ENCODE measurements at regions not wholly inside any gene's neighbourhood (a gene's known extent, or its start where the extent isn't known, plus 50 kb on each side); places are given as distances from the start of the nearest gene placed in this dataset.

- no peak for DNase-seq (ENCODE audit: extremely low read depth, low read depth)
- TF ChIP-seq CTCF (IDR thresholded peaks at IDR 0.05; ENCODE audit: low read depth, low read length), result no peak
Measured at GRCh38 chr4:35300996-35301774, 943.1 kb downstream of the ARAP2 start.

GRCh38 chr4:35315419-35315818 is 928.9 kb downstream of the ARAP2 start:
- no peak for TF ChIP-seq CTCF (IDR thresholded peaks at IDR 0.05; ENCODE audit: low read depth, low read length)
- no peak for DNase-seq (ENCODE audit: extremely low read depth, low read depth)

DNA sequence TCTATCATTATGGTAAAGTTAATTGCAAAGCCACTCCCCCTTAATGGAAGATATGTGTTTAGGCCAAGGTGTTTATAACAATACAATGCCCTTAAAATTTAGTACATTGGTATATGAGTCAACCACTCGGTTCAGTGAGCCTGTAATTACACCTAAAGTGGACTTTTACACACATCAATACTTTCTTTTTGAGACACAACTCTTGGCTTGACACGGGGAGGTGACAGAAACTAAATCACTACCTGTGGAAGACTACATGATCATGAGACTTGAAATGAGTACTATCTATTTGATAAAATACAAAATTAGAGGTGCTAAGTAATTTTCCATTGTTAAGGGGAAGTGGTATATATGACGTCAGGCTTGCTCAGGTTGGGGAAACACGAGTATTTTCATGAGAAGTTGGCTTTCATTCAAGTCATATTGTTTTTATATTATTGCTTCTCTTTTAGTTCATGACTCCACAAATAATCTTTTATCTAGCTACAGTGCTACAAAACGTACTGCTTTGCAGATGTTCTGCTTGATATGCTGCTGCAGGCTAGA is 918.3 kb downstream of the ARAP2 start:
- TF ChIP-seq CTCF (IDR thresholded peaks at IDR 0.05; ENCODE audit: low read depth, low read length), result no peak
- DNase-seq (ENCODE audit: extremely low read depth, low read depth), result no peak

GRCh38 chr4:35342833-35343232 is 901.5 kb downstream of the ARAP2 start:
- DNase-seq (ENCODE audit: extremely low read depth, low read depth), result no peak
- TF ChIP-seq CTCF (IDR thresholded peaks at IDR 0.05; ENCODE audit: low read depth, low read length), result no peak

- no peak for DNase-seq (ENCODE audit: extremely low read depth, low read depth)
- TF ChIP-seq CTCF (IDR thresholded peaks at IDR 0.05; ENCODE audit: low read depth, low read length), result no peak
Measured at GRCh38 chr4:35347276-35347675, 897.0 kb downstream of the ARAP2 start.

GRCh38 chr4:35358001-35358584 is 886.2 kb downstream of the ARAP2 start:
- no peak for TF ChIP-seq CTCF (IDR thresholded peaks at IDR 0.05; ENCODE audit: low read depth, low read length)
- DNase-seq (ENCODE audit: extremely low read depth, low read depth), result no peak

DNA sequence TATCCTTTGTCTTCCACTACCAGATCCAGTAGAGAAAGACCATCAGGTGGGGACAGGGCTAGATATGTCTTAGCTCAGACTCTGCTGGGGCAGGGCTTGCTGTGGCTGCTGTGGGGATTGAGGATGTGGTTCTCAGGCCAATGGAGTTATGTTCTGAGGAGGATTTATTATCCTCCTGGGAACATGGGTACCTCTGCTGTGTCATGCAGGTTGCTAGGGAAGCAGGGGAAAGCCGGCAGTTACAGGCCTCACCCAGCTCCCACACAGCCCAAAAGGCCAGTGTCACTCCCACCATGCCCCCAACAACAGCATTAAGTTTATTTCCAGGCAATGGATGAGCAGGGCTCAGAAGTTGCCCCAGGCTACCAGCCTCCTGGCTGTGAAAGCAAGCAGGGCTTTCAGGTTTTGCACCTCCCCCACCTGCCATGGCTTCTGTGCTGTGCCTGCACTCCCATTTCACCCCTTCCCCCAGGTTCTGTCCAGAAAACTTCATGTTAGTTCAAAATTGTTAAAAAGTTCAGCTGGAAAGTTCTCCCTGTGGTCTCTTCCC is 879.9 kb downstream of the ARAP2 start:
- no peak for TF ChIP-seq CTCF (IDR thresholded peaks at IDR 0.05; ENCODE audit: low read depth, low read length)
- DNase-seq (ENCODE audit: extremely low read depth, low read depth), result no peak
